ENCODE measurements at regions not wholly inside any gene's neighbourhood (a gene's known extent, or its start where the extent isn't known, plus 50 kb on each side); places are given as distances from the start of the nearest gene placed in this dataset.

DNA sequence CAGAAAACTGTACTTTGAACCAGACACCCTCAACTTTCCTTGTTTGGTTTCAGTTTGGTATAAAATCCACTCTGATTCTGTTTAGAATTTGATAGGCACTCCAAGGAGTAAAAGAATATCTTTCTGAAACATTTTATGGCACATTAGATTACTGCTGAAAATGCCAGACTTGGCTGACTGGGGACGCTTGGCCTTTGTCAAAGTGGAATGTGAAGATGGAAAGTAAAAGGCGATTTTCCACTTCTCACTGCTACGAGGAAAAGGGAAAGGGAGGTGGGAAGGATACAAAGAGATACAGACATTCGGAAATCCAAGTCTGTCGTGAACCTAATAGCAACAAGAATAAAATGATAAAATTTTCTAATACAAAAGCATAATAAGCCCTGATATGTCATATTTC is 203.9 kb downstream of the DMRT2 start:
- H3K27me3 ChIP-seq (ENCODE audit: control insufficient read depth, insufficient read depth, low read length), result no peaks in the 10 kb centered on the region
- FAIRE-seq, result no peak
- TF ChIP-seq, protein P1, sequence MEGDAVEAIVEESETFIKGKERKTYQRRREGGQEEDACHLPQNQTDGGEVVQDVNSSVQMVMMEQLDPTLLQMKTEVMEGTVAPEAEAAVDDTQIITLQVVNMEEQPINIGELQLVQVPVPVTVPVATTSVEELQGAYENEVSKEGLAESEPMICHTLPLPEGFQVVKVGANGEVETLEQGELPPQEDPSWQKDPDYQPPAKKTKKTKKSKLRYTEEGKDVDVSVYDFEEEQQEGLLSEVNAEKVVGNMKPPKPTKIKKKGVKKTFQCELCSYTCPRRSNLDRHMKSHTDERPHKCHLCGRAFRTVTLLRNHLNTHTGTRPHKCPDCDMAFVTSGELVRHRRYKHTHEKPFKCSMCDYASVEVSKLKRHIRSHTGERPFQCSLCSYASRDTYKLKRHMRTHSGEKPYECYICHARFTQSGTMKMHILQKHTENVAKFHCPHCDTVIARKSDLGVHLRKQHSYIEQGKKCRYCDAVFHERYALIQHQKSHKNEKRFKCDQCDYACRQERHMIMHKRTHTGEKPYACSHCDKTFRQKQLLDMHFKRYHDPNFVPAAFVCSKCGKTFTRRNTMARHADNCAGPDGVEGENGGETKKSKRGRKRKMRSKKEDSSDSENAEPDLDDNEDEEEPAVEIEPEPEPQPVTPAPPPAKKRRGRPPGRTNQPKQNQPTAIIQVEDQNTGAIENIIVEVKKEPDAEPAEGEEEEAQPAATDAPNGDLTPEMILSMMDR (IDR thresholded peaks at IDR 0.05; ENCODE audit: insufficient read depth, low read length, severe bottlenecking), result no peak
- DNase-seq (ENCODE audit: low read depth), result no peak
- no peaks in the 10 kb centered on the region for H3K36me3 ChIP-seq (ENCODE audit: control insufficient read depth, insufficient read depth, low read length)
- no peak overlapping the region for H3K4me3 ChIP-seq (ENCODE audit: low read depth, low read length)

- Histone ChIP-seq H3K27me3 (ENCODE audit: control insufficient read depth, insufficient read depth, low read length) (no peaks in the 10 kb centered on the region), H3K4me3 (ENCODE audit: low read depth, low read length) (no peak overlapping the region), H3K36me3 (ENCODE audit: control insufficient read depth, insufficient read depth, low read length) (no peaks in the 10 kb centered on the region)
- TF ChIP-seq, protein P1 (IDR thresholded peaks at IDR 0.05; ENCODE audit: insufficient read depth, low read length, severe bottlenecking), result no peak
- DNase-seq (ENCODE audit: low read depth) (no peak), FAIRE-seq (no peak)
Measured at GRCh38 chr9:1256178-1256577, 206.0 kb downstream of the DMRT2 start.

- DNase-seq (ENCODE audit: low read depth) (no peak), FAIRE-seq (no peak)
- H3K27me3 ChIP-seq (ENCODE audit: control insufficient read depth, insufficient read depth, low read length), result no peaks in the 10 kb centered on the region
- H3K4me3 ChIP-seq (ENCODE audit: low read depth, low read length), result no peak overlapping the region
- TF ChIP-seq, protein P1 (IDR thresholded peaks at IDR 0.05; ENCODE audit: insufficient read depth, low read length, severe bottlenecking), result no peak
- no peaks in the 10 kb centered on the region for H3K36me3 ChIP-seq (ENCODE audit: control insufficient read depth, insufficient read depth, low read length)
Measured at GRCh38 chr9:1261266-1261665, 211.1 kb downstream of the DMRT2 start.

GRCh38 chr9:1261879-1262766 is 212.0 kb downstream of the DMRT2 start:
- DNase-seq (ENCODE audit: low read depth), result no peak
- Histone ChIP-seq H3K27me3 (ENCODE audit: control insufficient read depth, insufficient read depth, low read length) (no peaks in the 10 kb centered on the region), H3K36me3 (ENCODE audit: control insufficient read depth, insufficient read depth, low read length) (no peaks in the 10 kb centered on the region), H3K4me3 (ENCODE audit: low read depth, low read length) (no peak overlapping the region)
- TF ChIP-seq, protein P1 (IDR thresholded peaks at IDR 0.05; ENCODE audit: insufficient read depth, low read length, severe bottlenecking), result no peak
- no peak for FAIRE-seq

DNA sequence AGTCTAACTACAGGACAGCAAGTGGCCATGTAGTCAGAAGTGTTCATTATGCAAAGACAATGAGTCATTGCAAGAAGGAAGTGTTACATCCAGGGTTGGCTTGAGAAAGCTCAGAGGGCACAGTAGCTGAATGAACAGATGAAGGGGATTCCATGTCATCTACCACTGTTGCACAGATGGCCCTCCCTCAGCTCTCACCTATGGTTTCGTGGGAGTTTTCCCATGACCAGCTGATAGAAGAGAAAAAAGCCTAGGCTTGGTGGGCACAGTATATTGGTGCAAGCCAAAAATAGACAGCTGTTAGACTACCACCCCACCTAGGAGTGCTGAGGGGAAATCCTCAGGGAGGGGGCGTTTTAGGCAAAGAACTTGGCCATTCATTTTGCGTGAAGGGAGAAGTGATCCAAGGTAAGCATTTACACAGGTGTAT is 217.0 kb downstream of the DMRT2 start:
- FAIRE-seq (no peak), DNase-seq (ENCODE audit: low read depth) (peak; percentile 58)
- TF ChIP-seq, protein P1 (IDR thresholded peaks at IDR 0.05; ENCODE audit: insufficient read depth, low read length, severe bottlenecking), result no peak
- H3K27me3 ChIP-seq (ENCODE audit: control insufficient read depth, insufficient read depth, low read length), result no peaks in the 10 kb centered on the region
- H3K4me3 ChIP-seq (ENCODE audit: low read depth, low read length), result no peak overlapping the region
- no peaks in the 10 kb centered on the region for H3K36me3 ChIP-seq (ENCODE audit: control insufficient read depth, insufficient read depth, low read length)
